Type B pancreatic cell (in vitro differentiated cells): ENCODE measurements at regions not wholly inside any gene's neighbourhood (a gene's known extent, or its start where the extent isn't known, plus 50 kb on each side); places are given as distances from the start of the nearest gene placed in this dataset.
A peak's percentile ranks its signal among the peaks of the same experiment; 100 is the strongest.

ENCODE experiments used
- DNase-seq: peaks from one replicate; pipeline ENCODE4 v3.0.0; 2021; ENCODE audit warnings: mixed read lengths; ENCODE audit not compliant: unreplicated experiment; ENCODE audit errors: extremely low spot score
- H3K27ac Mint-ChIP-seq: 2 replicates; pipeline ENCODE4 v1.8.0; 2021; ENCODE audit warnings: mild to moderate bottlenecking, mixed read lengths
- H3K27me3 Mint-ChIP-seq: 2 replicates; pipeline ENCODE4 v1.8.0; 2021; ENCODE audit warnings: mixed read lengths
- H3K36me3 Mint-ChIP-seq: 2 replicates; pipeline ENCODE4 v1.8.0; 2021; ENCODE audit warnings: mixed read lengths
- H3K4me1 Mint-ChIP-seq: one replicate; pipeline ENCODE4 v1.8.0; 2021; ENCODE audit warnings: mixed read lengths; ENCODE audit not compliant: unreplicated experiment
- H3K4me3 Mint-ChIP-seq: 2 replicates; pipeline ENCODE4 v1.8.0; 2021; ENCODE audit warnings: mild to moderate bottlenecking, mixed read lengths
- H3K9me3 Mint-ChIP-seq: 2 replicates; pipeline ENCODE4 v1.8.0; 2021; ENCODE audit warnings: mixed read lengths
- CTCF ChIP-seq: fragments of 200-600 bp; sonication (generic); conservative IDR thresholded peaks from 2 replicates; pipeline ENCODE4 v1.5.0; 2021; ENCODE audit warnings: antibody characterized with exemption, mild to moderate bottlenecking

- TF ChIP-seq CTCF: no peak
- Mint-ChIP-seq H3K36me3 (no peaks in the 10 kb centered on the region), H3K27me3 (peaks cover 10% of the 10 kb centered on the region), H3K27ac (no peak overlapping the region), H3K9me3 (peaks cover 6% of the 10 kb centered on the region), H3K4me1 (peaks cover 4% of the 10 kb centered on the region), H3K4me3 (no peak overlapping the region)
- DNase-seq: no peak
These were observed 53.0 kb upstream of the SMOX start for GRCh38 chr20:4095639-4096038.

- Mint-ChIP-seq H3K4me1 (peaks cover 4% of the 10 kb centered on the region), H3K27me3 (no peaks in the 10 kb centered on the region), H3K27ac (no peak overlapping the region), H3K4me3 (no peak overlapping the region), H3K9me3 (peaks cover 6% of the 10 kb centered on the region), H3K36me3 (no peaks in the 10 kb centered on the region)
- DNase-seq: no peak
- peak; percentile 80 for TF ChIP-seq CTCF
These were observed 56.8 kb upstream of the SMOX start for GRCh38 chr20:4091490-4092479.

- no peaks in the 10 kb centered on the region for H3K27me3 Mint-ChIP-seq
- peaks cover 4% of the 10 kb centered on the region for H3K4me1 Mint-ChIP-seq
- H3K36me3 Mint-ChIP-seq: no peaks in the 10 kb centered on the region
- no peak overlapping the region for H3K27ac Mint-ChIP-seq
- H3K4me3 Mint-ChIP-seq: no peak overlapping the region
- H3K9me3 Mint-ChIP-seq: peaks cover 6% of the 10 kb centered on the region
- peak; percentile 18 for DNase-seq
- TF ChIP-seq CTCF: no peak
These were observed 57.7 kb upstream of the SMOX start for GRCh38 chr20:4090756-4091489.

GRCh38 chr20:4089756-4090487 lies 58.7 kb upstream of the SMOX start:
- Mint-ChIP-seq H3K4me3 (no peak overlapping the region), H3K27ac (no peak overlapping the region)

More at GRCh38 chr20:4089756-4090487, 58.7 kb upstream of the SMOX start:
- no peak for TF ChIP-seq CTCF
- Mint-ChIP-seq H3K9me3 (no peaks in the 10 kb centered on the region), H3K27me3 (no peaks in the 10 kb centered on the region), H3K4me1 (peaks cover 4% of the 10 kb centered on the region), H3K36me3 (no peaks in the 10 kb centered on the region)
- DNase-seq: peak; percentile 34
